MCF 10A (cell line): ENCODE measurements at regions not wholly inside any gene's neighbourhood (a gene's known extent, or its start where the extent isn't known, plus 50 kb on each side); places are given as distances from the start of the nearest gene placed in this dataset.

Experiments
- BruUV-seq: library from RNA; stranded (reverse); fragments of 400-500 nt; replicated peaks from 2 replicates; lab custom pipeline; 2021; lab: Mats Ljungman, UMichigan
- CTCF ChIA-PET: fragments of 300-600 bp; sonication (Branson Sonifier 250); formaldehyde crosslinking; extraction: SDS; loops from one replicate; lab custom pipeline; 2021; ENCODE audit warnings: antibody characterized with exemption, inconsistent platforms; lab: Yijun Ruan, JAX
- POLR2A ChIA-PET: fragments of 300-600, 350-650 bp; sonication (Branson Sonifier 250); formaldehyde crosslinking; extraction: SDS; loops from one replicate; lab custom pipeline; 2020; ENCODE audit warnings: antibody characterized with exemption, inconsistent platforms; lab: Yijun Ruan, JAX
- DNase-seq: peaks from one replicate; pipeline ENCODE4 v3.0.0-alpha.2; 2018; ENCODE audit not compliant: unreplicated experiment
- H3K27ac Mint-ChIP-seq: one replicate; pipeline ENCODE4 v1.8.0; 2022; ENCODE audit warnings: mild to moderate bottlenecking, low read depth, mixed read lengths; ENCODE audit not compliant: unreplicated experiment
- H3K27me3 Mint-ChIP-seq: one replicate; pipeline ENCODE4 v1.8.0; 2022; ENCODE audit warnings: mixed read lengths; ENCODE audit not compliant: insufficient read depth, unreplicated experiment
- H3K36me3 Mint-ChIP-seq: one replicate; pipeline ENCODE4 v1.8.0; 2022; ENCODE audit warnings: mild to moderate bottlenecking, moderate library complexity, mixed read lengths; ENCODE audit not compliant: insufficient read depth, unreplicated experiment
- H3K4me1 Mint-ChIP-seq: one replicate; pipeline ENCODE4 v1.8.0; 2022; ENCODE audit warnings: mixed read lengths; ENCODE audit not compliant: insufficient read depth, unreplicated experiment
- H3K4me3 Mint-ChIP-seq: one replicate; pipeline ENCODE4 v1.8.0; 2022; ENCODE audit warnings: mild to moderate bottlenecking, moderate library complexity, mixed read lengths; ENCODE audit not compliant: unreplicated experiment
- H3K9me3 Mint-ChIP-seq: one replicate; pipeline ENCODE4 v1.8.0; 2022; ENCODE audit warnings: mixed read lengths; ENCODE audit not compliant: unreplicated experiment
- intact Hi-C: fragments of 100-400 bp; cut with micrococcal nuclease; formaldehyde crosslinking; loops from 2 replicates; pipeline ENCODE4 v1.14.1; 2022
- TF ChIP-seq, protein P1 (sequence below): fragments of 200-600 bp; IDR thresholded peaks from one replicate; pipeline ENCODE4 v1.8.0; 2022; ENCODE audit warnings: antibody characterized with exemption, mild to moderate bottlenecking; ENCODE audit not compliant: unreplicated experiment

DNA sequence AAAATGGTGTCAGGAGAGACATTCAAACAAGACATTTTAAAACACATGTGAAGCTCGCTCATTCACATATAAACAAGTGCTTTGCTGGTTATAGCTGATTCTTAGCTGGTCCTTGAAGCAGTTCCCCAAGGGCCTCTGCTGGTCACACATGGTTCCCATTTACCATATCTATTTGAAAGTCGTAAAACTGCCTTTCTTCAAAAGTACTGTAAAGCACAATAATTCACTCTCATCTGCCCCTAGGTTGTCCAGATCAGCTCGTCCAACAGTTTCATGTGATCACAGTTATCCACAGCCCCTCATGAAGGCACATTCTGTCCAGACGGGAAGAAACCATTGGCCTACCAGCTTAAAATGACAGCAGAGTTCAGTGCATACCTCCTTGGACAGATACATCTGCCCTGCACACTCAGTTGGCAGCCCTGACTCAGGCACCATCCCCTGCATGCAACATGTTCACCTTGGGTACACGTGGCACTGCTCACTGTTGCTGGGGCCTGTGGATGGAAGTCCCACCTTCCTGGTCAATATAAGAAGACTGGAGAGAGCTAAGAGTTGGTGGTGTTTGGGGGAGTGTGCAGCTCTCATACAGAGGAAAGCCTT is 108.0 kb upstream of the HAAO start:
- POLR2A ChIA-PET = interaction anchor here (0.7 kb wide), 1 partner anchor 10 kb away, joined by 3 read pairs; no protein-coding TSS in a partner anchor
- TF ChIP-seq, protein P1, sequence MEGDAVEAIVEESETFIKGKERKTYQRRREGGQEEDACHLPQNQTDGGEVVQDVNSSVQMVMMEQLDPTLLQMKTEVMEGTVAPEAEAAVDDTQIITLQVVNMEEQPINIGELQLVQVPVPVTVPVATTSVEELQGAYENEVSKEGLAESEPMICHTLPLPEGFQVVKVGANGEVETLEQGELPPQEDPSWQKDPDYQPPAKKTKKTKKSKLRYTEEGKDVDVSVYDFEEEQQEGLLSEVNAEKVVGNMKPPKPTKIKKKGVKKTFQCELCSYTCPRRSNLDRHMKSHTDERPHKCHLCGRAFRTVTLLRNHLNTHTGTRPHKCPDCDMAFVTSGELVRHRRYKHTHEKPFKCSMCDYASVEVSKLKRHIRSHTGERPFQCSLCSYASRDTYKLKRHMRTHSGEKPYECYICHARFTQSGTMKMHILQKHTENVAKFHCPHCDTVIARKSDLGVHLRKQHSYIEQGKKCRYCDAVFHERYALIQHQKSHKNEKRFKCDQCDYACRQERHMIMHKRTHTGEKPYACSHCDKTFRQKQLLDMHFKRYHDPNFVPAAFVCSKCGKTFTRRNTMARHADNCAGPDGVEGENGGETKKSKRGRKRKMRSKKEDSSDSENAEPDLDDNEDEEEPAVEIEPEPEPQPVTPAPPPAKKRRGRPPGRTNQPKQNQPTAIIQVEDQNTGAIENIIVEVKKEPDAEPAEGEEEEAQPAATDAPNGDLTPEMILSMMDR = no peak
- H3K27ac Mint-ChIP-seq = no peak overlapping the region
- H3K4me3 Mint-ChIP-seq = no peak overlapping the region
- DNase-seq = no peak
- H3K27me3 Mint-ChIP-seq = no peaks in the 10 kb centered on the region
- intact Hi-C loops = no loop called here
- no peaks in the 10 kb centered on the region for H3K36me3 Mint-ChIP-seq
- H3K4me1 Mint-ChIP-seq = peaks cover 6% of the 10 kb centered on the region
- CTCF ChIA-PET = interaction anchor here (1.2 to 1.6 kb wide), 3 partner anchors 16 to 41 kb away, joined by 3 to 5 read pairs (median 4); no protein-coding TSS in a partner anchor
- no TSS peak for BruUV-seq
- no peaks in the 10 kb centered on the region for H3K9me3 Mint-ChIP-seq

DNA sequence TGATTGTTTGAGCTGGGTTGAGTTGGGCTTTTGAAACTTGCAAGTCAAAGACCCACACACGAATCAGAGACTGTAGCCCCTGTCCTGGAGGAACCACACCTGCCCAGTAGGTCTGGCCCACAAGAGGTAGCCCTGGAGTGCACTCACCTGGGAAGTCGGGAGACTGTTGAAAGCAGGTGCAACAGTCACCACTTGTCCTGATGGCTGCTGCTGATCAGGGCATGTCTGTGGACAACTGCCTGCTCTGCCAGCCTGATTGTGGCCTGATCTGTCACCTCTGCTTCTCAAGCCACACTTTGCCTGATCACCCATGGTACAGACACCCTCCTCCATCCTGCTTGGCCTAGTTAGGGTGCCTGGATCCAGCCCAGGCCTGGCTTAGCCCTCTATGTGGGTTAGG is 105.0 kb upstream of the HAAO start:
- TF ChIP-seq, protein P1 = no peak
- H3K36me3 Mint-ChIP-seq = no peaks in the 10 kb centered on the region
- BruUV-seq = no TSS peak
- peak overlapping the region; percentile 51 for H3K27ac Mint-ChIP-seq
- intact Hi-C loops = no loop called here
- CTCF ChIA-PET = interaction anchor here (0.6 to 1.8 kb wide), 3 partner anchors 8 to 77 kb away, joined by 3 to 8 read pairs (median 5); no protein-coding TSS in a partner anchor
- H3K4me1 Mint-ChIP-seq = peaks cover 6% of the 10 kb centered on the region
- H3K9me3 Mint-ChIP-seq = no peaks in the 10 kb centered on the region
- no peaks in the 10 kb centered on the region for H3K27me3 Mint-ChIP-seq
- no peak overlapping the region for H3K4me3 Mint-ChIP-seq
- no peak for DNase-seq
- POLR2A ChIA-PET = interaction anchor here (0.8 to 1.2 kb wide), 3 partner anchors 10 to 330 kb away, joined by 3 read pairs; no protein-coding TSS in a partner anchor

DNA sequence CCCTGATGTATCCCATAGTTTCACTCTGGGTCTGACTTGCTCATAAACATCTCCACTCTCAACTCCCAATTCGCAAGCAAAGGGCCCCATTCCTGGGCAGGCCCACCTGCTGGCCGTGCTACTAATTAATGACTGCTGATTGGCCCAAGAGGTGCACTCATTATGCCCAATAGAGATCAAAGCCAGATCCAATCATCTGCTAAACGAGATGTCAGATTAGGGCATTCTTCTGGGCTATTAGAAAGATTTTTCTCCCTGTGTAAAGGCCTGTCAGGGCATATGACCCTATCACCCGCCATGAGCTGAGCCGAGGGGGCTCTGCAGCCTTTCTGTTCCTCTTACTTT is 103.4 kb upstream of the HAAO start:
- peak overlapping the region; percentile 51 for H3K27ac Mint-ChIP-seq
- peaks cover 6% of the 10 kb centered on the region for H3K4me1 Mint-ChIP-seq
- TF ChIP-seq, protein P1 = no peak
- no peak for DNase-seq
- H3K27me3 Mint-ChIP-seq = no peaks in the 10 kb centered on the region
- ChIA-PET POLR2A (interaction anchor here (0.9 kb wide), 1 partner anchor 333 kb away, joined by 3 read pairs; no protein-coding TSS in a partner anchor), CTCF (interaction anchor here (0.9 to 1.8 kb wide), 2 partner anchors 37 to 90 kb away, joined by 3 to 8 read pairs; no protein-coding TSS in a partner anchor)
- no TSS peak for BruUV-seq
- H3K36me3 Mint-ChIP-seq = no peaks in the 10 kb centered on the region
- H3K9me3 Mint-ChIP-seq = no peaks in the 10 kb centered on the region
- no peak overlapping the region for H3K4me3 Mint-ChIP-seq
- intact Hi-C loops = no loop called here

DNA sequence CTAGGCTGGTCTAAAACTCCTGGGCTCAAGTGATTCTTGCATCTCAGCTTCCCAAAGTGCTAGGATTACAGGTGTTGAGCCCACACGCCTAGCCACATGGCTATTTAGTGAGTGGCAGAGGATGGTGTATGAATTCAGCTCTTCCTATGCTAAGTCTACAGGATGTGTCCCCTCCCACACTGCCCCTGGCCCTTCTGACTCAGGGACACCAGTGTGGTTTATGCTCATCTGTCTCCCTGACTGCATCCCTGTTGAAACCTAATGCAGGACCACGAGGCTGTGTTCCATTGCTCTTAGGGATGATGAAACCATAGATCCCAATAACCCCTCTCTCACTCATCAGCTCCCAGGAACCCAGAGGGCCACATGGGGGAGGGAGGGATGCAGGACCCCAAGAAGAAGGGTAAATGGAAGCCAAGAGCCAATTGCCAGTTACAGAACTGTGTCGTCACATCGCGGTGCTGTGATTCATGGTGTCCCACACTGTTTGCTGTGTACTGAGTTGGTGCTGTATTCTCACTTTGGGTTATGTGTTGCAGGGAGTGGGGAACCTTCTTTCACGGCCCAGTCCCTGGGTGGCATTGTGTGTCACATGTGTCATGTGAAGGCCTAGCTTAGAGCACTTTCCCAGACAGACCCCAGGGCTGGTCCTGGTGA is 102.9 kb upstream of the HAAO start:
- Mint-ChIP-seq H3K4me3 (no peak overlapping the region), H3K27me3 (no peaks in the 10 kb centered on the region), H3K9me3 (no peaks in the 10 kb centered on the region), H3K36me3 (no peaks in the 10 kb centered on the region), H3K4me1 (peaks cover 6% of the 10 kb centered on the region), H3K27ac (peak overlapping the region; percentile 51)
- TF ChIP-seq, protein P1 = no peak
- POLR2A ChIA-PET = no interaction called here
- no TSS peak for BruUV-seq
- CTCF ChIA-PET = interaction anchor here (0.9 kb wide), 1 partner anchor 90 kb away, joined by 3 read pairs; no protein-coding TSS in a partner anchor
- intact Hi-C loops = no loop called here
- no peak for DNase-seq
